ENCODE measurements at regions not wholly inside any gene's neighbourhood (a gene's known extent, or its start where the extent isn't known, plus 50 kb on each side); places are given as distances from the start of the nearest gene placed in this dataset.

DNA sequence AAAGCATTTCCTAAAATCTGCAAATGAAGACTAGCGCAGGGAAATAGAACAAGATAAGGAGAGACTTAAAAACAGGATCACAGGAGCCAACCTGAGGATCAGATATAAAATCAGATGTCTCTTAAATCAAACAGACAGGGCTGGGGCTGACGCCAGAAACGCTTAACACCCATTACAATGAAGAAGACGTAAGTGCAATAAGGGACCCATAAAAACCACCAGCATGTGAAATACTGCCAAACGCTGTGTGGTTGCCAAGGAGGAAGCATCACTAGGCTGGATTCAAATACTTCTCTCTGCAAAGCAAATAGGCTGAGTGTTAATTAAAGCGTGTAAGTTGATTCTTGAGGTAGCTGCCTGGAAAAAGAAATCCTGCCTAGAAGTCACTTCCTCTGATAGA lies 74.4 kb upstream of the ATP10B start:
- TF ChIP-seq EZH2 (IDR thresholded peaks at IDR 0.05; ENCODE audit: insufficient read depth, poor library complexity, severe bottlenecking), result no peak
- TF ChIP-seq EZH2phosphoT487 (IDR thresholded peaks at IDR 0.05; ENCODE audit: insufficient read depth, low read depth), result no peak

Data from GM23248 (cell line).